PC-9 (cell line): ENCODE measurements at regions not wholly inside any gene's neighbourhood (a gene's known extent, or its start where the extent isn't known, plus 50 kb on each side); places are given as distances from the start of the nearest gene placed in this dataset.

ENCODE experiments used
- BruUV-seq: library from RNA; stranded (reverse); fragments of 400-500 nt; replicated peaks from 2 replicates; lab custom pipeline; 2021; lab: Mats Ljungman, UMichigan
- CTCF ChIA-PET: fragments of 300-600 bp; sonication (Branson Sonifier 250); formaldehyde crosslinking; loops from one replicate; lab custom pipeline; 2022; ENCODE audit warnings: antibody characterized with exemption; lab: Charles Lee
- POLR2A ChIA-PET: fragments of 300-600 bp; sonication (Branson Sonifier 250); formaldehyde crosslinking; loops from one replicate; lab custom pipeline; 2022; ENCODE audit warnings: antibody characterized with exemption; ENCODE audit not compliant: unreplicated experiment; lab: Charles Lee
- DNase-seq, 2 experiments: peaks; one replicate each; pipeline versions ENCODE4 v3.0.0 to v3.0.0-alpha.2; 2015 to 2022; ENCODE audit warnings: mixed read lengths in 1 of 2
- H2AFZ ChIP-seq: fragments of 200-600 bp; sonication (generic); 2 replicates; pipeline ENCODE4 v1.8.1; 2017; ENCODE audit warnings: antibody characterized with exemption
- H3F3A ChIP-seq: fragments of 200-600 bp; sonication (generic); 2 replicates; pipeline ENCODE4 v1.8.1; 2017; ENCODE audit warnings: antibody characterized with exemption, mild to moderate bottlenecking, low read depth; ENCODE audit not compliant: insufficient read depth
- H3K27ac ChIP-seq: fragments of 200-600 bp; sonication (generic); 2 replicates; pipeline ENCODE4 v1.6.1; 2016; ENCODE audit warnings: mixed run types
- H3K27me3 ChIP-seq: fragments of 200-600 bp; sonication (generic); 2 replicates; pipeline ENCODE4 v1.6.1; 2016; ENCODE audit warnings: low read depth, mixed run types; ENCODE audit not compliant: insufficient read depth
- H3K36me3 ChIP-seq: fragments of 200-600 bp; sonication (generic); 2 replicates; pipeline ENCODE4 v1.6.1; 2016; ENCODE audit warnings: low read depth, mixed run types
- H3K4me1 ChIP-seq: fragments of 200-600 bp; sonication (generic); replicated peaks from 2 replicates; pipeline ENCODE4 v1.6.1; 2016; ENCODE audit warnings: mixed run types; ENCODE audit not compliant: insufficient read depth
- H3K4me2 ChIP-seq: fragments of 200-600 bp; sonication (generic); 2 replicates; pipeline ENCODE4 v1.6.1; 2017; ENCODE audit warnings: mixed run types
- H3K4me3 ChIP-seq: fragments of 200-600 bp; sonication (generic); 2 replicates; pipeline ENCODE4 v1.6.1; 2016; ENCODE audit warnings: mixed run types
- H3K79me2 ChIP-seq: fragments of 200-600 bp; sonication (generic); 2 replicates; pipeline ENCODE4 v1.6.1; 2017; ENCODE audit warnings: low read depth, mixed run types
- H3K9me2 ChIP-seq: fragments of 200-600 bp; sonication (generic); 2 replicates; pipeline ENCODE4 v1.8.1; 2017; ENCODE audit warnings: mild to moderate bottlenecking; ENCODE audit not compliant: insufficient read depth
- H3K9me3 ChIP-seq: fragments of 200-600 bp; sonication (generic); 2 replicates; pipeline ENCODE4 v1.8.1; 2016; ENCODE audit warnings: low read depth; ENCODE audit not compliant: insufficient read depth
- H4K20me1 ChIP-seq: fragments of 200-600 bp; sonication (generic); 2 replicates; pipeline ENCODE4 v1.8.1; 2017; ENCODE audit not compliant: insufficient read depth
- EZH2 ChIP-seq: fragments of 200-600 bp; sonication (generic); IDR thresholded peaks from 2 replicates; pipeline ENCODE4 v1.8.0; 2017; ENCODE audit warnings: antibody characterized with exemption, low read depth
- intact Hi-C: fragments of 100-400 bp; cut with micrococcal nuclease; formaldehyde crosslinking; loops from one replicate; pipeline ENCODE4 v1.10.0; 2022; ENCODE audit not compliant: unreplicated experiment
- TF ChIP-seq, protein P1 (sequence below): fragments of 200-600 bp; sonication (generic); conservative IDR thresholded peaks from 2 replicates; pipeline ENCODE4 v1.6.1; 2017; ENCODE audit warnings: mixed run types, antibody characterized with exemption, mild to moderate bottlenecking, moderate library complexity

- BruUV-seq, result no TSS peak
- Histone ChIP-seq H3K4me1 (no peaks in the 10 kb centered on the region), H2AFZ (no peak overlapping the region), H3K9me3 (no peaks in the 10 kb centered on the region), H3K4me3 (no peak overlapping the region), H3K4me2 (no peak overlapping the region), H3K27me3 (no peaks in the 10 kb centered on the region), H3K79me2 (no peaks in the 10 kb centered on the region), H3F3A (no peaks in the 10 kb centered on the region), H3K27ac (no peak overlapping the region), H3K36me3 (no peaks in the 10 kb centered on the region), H4K20me1 (no peaks in the 10 kb centered on the region), H3K9me2 (no peaks in the 10 kb centered on the region)
- ChIA-PET POLR2A (no interaction called here), CTCF (no interaction called here)
- peak in 1 of 2 experiments; percentile 1 for DNase-seq
- intact Hi-C loops, result no loop called here
- TF ChIP-seq, protein P1, sequence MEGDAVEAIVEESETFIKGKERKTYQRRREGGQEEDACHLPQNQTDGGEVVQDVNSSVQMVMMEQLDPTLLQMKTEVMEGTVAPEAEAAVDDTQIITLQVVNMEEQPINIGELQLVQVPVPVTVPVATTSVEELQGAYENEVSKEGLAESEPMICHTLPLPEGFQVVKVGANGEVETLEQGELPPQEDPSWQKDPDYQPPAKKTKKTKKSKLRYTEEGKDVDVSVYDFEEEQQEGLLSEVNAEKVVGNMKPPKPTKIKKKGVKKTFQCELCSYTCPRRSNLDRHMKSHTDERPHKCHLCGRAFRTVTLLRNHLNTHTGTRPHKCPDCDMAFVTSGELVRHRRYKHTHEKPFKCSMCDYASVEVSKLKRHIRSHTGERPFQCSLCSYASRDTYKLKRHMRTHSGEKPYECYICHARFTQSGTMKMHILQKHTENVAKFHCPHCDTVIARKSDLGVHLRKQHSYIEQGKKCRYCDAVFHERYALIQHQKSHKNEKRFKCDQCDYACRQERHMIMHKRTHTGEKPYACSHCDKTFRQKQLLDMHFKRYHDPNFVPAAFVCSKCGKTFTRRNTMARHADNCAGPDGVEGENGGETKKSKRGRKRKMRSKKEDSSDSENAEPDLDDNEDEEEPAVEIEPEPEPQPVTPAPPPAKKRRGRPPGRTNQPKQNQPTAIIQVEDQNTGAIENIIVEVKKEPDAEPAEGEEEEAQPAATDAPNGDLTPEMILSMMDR, result no peak
- TF ChIP-seq EZH2, result no peak
These were observed 804.8 kb downstream of the USP25 start for GRCh38 chr21:16534408-16535101.

GRCh38 chr21:16535102-16535422 is 805.3 kb downstream of the USP25 start:
- Histone ChIP-seq H3F3A (no peaks in the 10 kb centered on the region), H3K27me3 (no peaks in the 10 kb centered on the region), H3K27ac (no peak overlapping the region), H3K9me3 (no peaks in the 10 kb centered on the region), H3K79me2 (no peaks in the 10 kb centered on the region), H3K36me3 (no peaks in the 10 kb centered on the region), H3K4me3 (no peak overlapping the region), H2AFZ (no peak overlapping the region), H3K4me2 (no peak overlapping the region), H4K20me1 (no peaks in the 10 kb centered on the region), H3K9me2 (no peaks in the 10 kb centered on the region), H3K4me1 (no peaks in the 10 kb centered on the region)
- no TSS peak for BruUV-seq
- ChIA-PET POLR2A (no interaction called here), CTCF (no interaction called here)
- TF ChIP-seq EZH2, result no peak
- TF ChIP-seq, protein P1, result no peak
- intact Hi-C loops, result no loop called here
- peak in 1 of 2 experiments; percentile 5 for DNase-seq

DNA sequence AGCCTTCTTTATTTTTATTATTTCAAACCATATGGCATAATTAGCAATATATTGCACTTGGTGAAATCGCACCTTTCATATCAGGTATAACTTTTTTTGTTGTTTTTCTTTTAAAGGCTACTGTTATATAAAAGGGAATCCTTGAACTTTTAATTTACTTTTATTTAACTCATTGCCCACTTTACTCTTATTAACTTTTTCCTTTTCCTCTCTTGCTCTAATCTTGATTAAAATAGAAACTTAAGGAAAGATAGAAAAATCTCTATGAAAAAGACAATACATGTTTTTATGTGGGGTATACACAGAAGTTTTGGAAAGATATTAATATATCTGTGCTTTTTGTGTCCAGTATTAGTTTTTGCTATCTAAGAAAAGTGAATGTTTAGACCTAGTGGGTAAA is 805.8 kb downstream of the USP25 start:
- intact Hi-C loops, result no loop called here
- H2AFZ ChIP-seq, result no peak overlapping the region

More for the DNA sequence above, 805.8 kb downstream of the USP25 start:
- Histone ChIP-seq H4K20me1 (no peaks in the 10 kb centered on the region), H3F3A (no peaks in the 10 kb centered on the region), H3K27ac (no peak overlapping the region), H3K36me3 (no peaks in the 10 kb centered on the region), H3K9me2 (no peaks in the 10 kb centered on the region), H3K4me2 (no peak overlapping the region), H3K27me3 (no peaks in the 10 kb centered on the region), H3K79me2 (no peaks in the 10 kb centered on the region), H3K4me3 (no peak overlapping the region), H3K4me1 (no peaks in the 10 kb centered on the region), H3K9me3 (no peaks in the 10 kb centered on the region)
- CTCF ChIA-PET, result no interaction called here
- no TSS peak for BruUV-seq
- no peak for TF ChIP-seq EZH2
- TF ChIP-seq, protein P1, result no peak
- no peak for DNase-seq
- POLR2A ChIA-PET, result no interaction called here
